ENCODE measurements at regions not wholly inside any gene's neighbourhood (a gene's known extent, or its start where the extent isn't known, plus 50 kb on each side); places are given as distances from the start of the nearest gene placed in this dataset.

DNA sequence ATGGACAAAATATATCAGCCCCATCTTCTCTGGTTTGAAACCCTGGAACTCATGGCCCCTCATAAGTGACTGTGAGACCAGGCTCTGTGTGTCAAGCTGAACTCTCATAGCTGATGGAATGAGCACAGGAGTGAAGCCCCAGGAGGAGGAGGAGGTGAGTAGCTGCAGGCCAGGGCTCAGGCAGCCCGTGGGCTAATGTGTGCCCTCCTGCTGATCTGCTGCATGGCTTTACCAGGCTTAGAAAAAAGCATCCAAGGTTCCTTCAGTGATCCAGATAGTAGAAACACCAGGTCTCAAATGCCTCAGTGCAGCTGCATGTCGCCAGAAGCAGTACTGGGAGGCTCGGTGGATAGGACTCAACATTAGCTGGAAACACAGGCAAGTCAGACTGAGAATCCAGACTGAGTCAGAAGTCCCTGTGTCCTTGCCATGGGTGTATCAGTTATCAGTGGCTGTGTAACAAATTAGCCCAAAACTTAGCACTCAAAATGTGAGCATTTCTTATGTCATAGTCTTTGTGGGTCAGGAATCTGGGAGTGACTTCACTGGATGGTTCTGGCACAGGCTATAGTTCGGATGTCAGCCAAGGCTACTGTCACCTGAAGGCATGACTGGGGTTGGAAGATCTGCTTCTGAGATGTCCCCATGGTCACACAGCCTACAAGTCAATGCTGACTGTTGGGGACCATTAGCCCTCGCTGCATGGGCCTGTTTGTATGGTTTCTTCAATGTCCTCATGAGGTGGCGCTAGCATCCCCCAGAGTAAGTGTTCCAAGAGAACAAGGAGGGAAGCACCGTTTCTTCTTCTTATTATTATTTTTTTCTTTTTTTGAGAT is 255.4 kb upstream of the IRF2BP2 start:
- H3K4me3 ChIP-seq (ENCODE audit: low read depth, low read length, poor library complexity, severe bottlenecking): no peak overlapping the region
- no peaks in the 10 kb centered on the region for H3K79me2 ChIP-seq (ENCODE audit: insufficient read depth, low read depth, low read length)
- no peaks in the 10 kb centered on the region for H3K36me3 ChIP-seq (ENCODE audit: insufficient read depth, low read length)
- no peaks in the 10 kb centered on the region for H4K20me1 ChIP-seq (ENCODE audit: insufficient read depth, low read length)
- no peak for DNase-seq (ENCODE audit: low spot score)
- H3K4me2 ChIP-seq (ENCODE audit: low read length): no peak overlapping the region
- H2AFZ ChIP-seq (ENCODE audit: low read length): no peak overlapping the region
- ChIA-PET POLR2A (no interaction called here), CTCF (ENCODE audit: unreplicated experiment) (no interaction called here)
- H3K9me3 ChIP-seq (ENCODE audit: low read length): no peaks in the 10 kb centered on the region
- BruUV-seq (replicated peaks): no TSS peak
- intact Hi-C loops (cut with micrococcal nuclease; ENCODE audit: unreplicated experiment): no loop called here
- H3K9me2 ChIP-seq (ENCODE audit: insufficient read depth, low read length): no peaks in the 10 kb centered on the region
- H3K4me1 ChIP-seq (ENCODE audit: insufficient read depth, low read length, poor library complexity, severe bottlenecking): peaks cover 8% of the 10 kb centered on the region
- TF ChIP-seq, protein P1, sequence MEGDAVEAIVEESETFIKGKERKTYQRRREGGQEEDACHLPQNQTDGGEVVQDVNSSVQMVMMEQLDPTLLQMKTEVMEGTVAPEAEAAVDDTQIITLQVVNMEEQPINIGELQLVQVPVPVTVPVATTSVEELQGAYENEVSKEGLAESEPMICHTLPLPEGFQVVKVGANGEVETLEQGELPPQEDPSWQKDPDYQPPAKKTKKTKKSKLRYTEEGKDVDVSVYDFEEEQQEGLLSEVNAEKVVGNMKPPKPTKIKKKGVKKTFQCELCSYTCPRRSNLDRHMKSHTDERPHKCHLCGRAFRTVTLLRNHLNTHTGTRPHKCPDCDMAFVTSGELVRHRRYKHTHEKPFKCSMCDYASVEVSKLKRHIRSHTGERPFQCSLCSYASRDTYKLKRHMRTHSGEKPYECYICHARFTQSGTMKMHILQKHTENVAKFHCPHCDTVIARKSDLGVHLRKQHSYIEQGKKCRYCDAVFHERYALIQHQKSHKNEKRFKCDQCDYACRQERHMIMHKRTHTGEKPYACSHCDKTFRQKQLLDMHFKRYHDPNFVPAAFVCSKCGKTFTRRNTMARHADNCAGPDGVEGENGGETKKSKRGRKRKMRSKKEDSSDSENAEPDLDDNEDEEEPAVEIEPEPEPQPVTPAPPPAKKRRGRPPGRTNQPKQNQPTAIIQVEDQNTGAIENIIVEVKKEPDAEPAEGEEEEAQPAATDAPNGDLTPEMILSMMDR (conservative IDR thresholded peaks at IDR 0.05; ENCODE audit: low read length): peak; percentile 49
- no peak for TF ChIP-seq EZH2phosphoT487 (IDR thresholded peaks at IDR 0.05; ENCODE audit: borderline replicate concordance, low read depth, low read length)
- H3K27ac ChIP-seq (ENCODE audit: low read depth, low read length, poor library complexity, severe bottlenecking): no peak overlapping the region

DNA sequence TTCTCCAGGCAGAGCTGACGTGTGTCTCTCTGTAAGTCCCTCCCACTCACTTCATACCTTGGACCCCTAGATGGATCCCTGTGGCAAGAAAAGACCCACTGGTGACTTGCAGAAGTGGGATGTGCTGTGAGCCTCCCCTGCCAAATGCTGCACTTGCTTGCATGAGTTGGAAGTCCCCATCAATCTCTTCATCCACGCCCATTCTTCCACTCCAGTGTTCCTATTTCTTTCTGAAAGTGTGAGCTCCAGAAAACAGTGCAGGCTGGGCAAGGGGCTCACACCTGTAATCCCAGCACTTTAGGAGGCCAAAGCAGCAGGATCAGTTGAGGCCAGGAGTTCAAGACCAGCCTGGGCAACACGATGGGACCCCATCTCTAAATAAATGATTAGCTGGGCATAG is 254.1 kb upstream of the IRF2BP2 start:
- Histone ChIP-seq H3K79me2 (ENCODE audit: insufficient read depth, low read depth, low read length) (no peaks in the 10 kb centered on the region), H3K36me3 (ENCODE audit: insufficient read depth, low read length) (no peaks in the 10 kb centered on the region), H3K9me3 (ENCODE audit: low read length) (no peaks in the 10 kb centered on the region), H3K27ac (ENCODE audit: low read depth, low read length, poor library complexity, severe bottlenecking) (no peak overlapping the region), H3K9me2 (ENCODE audit: insufficient read depth, low read length) (no peaks in the 10 kb centered on the region), H3K4me3 (ENCODE audit: low read depth, low read length, poor library complexity, severe bottlenecking) (no peak overlapping the region), H3K4me1 (ENCODE audit: insufficient read depth, low read length, poor library complexity, severe bottlenecking) (peaks cover 8% of the 10 kb centered on the region), H2AFZ (ENCODE audit: low read length) (no peak overlapping the region), H3K4me2 (ENCODE audit: low read length) (no peak overlapping the region), H4K20me1 (ENCODE audit: insufficient read depth, low read length) (no peaks in the 10 kb centered on the region)
- ChIA-PET POLR2A (interaction anchor here (0.9 to 1.1 kb wide), 2 partner anchors 10 to 18 kb away, joined by 3 read pairs; no protein-coding TSS in a partner anchor), CTCF (ENCODE audit: unreplicated experiment) (no interaction called here)
- TF ChIP-seq EZH2phosphoT487 (IDR thresholded peaks at IDR 0.05; ENCODE audit: borderline replicate concordance, low read depth, low read length): no peak
- TF ChIP-seq, protein P1 (conservative IDR thresholded peaks at IDR 0.05; ENCODE audit: low read length): no peak
- intact Hi-C loops (cut with micrococcal nuclease; ENCODE audit: unreplicated experiment): no loop called here
- no peak for DNase-seq (ENCODE audit: low spot score)
- no TSS peak for BruUV-seq (replicated peaks)

DNA sequence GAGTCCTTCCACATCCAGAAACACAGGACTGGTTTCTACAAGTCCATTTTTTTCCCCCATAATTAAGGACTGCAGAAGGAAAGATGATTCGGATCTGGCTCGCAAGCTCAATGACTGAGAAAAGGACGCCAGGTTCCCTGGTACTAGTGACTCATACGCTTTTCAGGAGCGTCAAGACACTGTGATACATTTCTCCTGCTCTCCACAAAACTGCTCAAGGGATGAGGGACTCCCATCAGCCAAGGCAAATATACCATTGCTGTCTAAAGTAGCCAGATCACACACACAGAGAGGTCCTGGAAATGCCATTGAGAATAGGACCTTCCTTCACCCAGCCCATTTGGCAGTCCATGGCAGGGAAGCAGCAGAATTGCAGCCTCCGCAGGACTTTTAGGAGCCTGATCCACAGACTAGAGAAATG is 253.6 kb upstream of the IRF2BP2 start:
- no peaks in the 10 kb centered on the region for H3K79me2 ChIP-seq (ENCODE audit: insufficient read depth, low read depth, low read length)
- BruUV-seq (replicated peaks): no TSS peak

More for the DNA sequence above, 253.6 kb upstream of the IRF2BP2 start:
- H3K27ac ChIP-seq (ENCODE audit: low read depth, low read length, poor library complexity, severe bottlenecking): no peak overlapping the region
- H3K4me3 ChIP-seq (ENCODE audit: low read depth, low read length, poor library complexity, severe bottlenecking): no peak overlapping the region
- no peak overlapping the region for H3K4me2 ChIP-seq (ENCODE audit: low read length)
- DNase-seq (ENCODE audit: low spot score): no peak
- H3K9me3 ChIP-seq (ENCODE audit: low read length): no peaks in the 10 kb centered on the region
- no peaks in the 10 kb centered on the region for H3K36me3 ChIP-seq (ENCODE audit: insufficient read depth, low read length)
- intact Hi-C loops (cut with micrococcal nuclease; ENCODE audit: unreplicated experiment): no loop called here
- H3K9me2 ChIP-seq (ENCODE audit: insufficient read depth, low read length): no peaks in the 10 kb centered on the region
- H3K4me1 ChIP-seq (ENCODE audit: insufficient read depth, low read length, poor library complexity, severe bottlenecking): peaks cover 8% of the 10 kb centered on the region
- H4K20me1 ChIP-seq (ENCODE audit: insufficient read depth, low read length): no peaks in the 10 kb centered on the region
- no peak overlapping the region for H2AFZ ChIP-seq (ENCODE audit: low read length)
- no peak for TF ChIP-seq EZH2phosphoT487 (IDR thresholded peaks at IDR 0.05; ENCODE audit: borderline replicate concordance, low read depth, low read length)
- TF ChIP-seq, protein P1 (conservative IDR thresholded peaks at IDR 0.05; ENCODE audit: low read length): no peak
- CTCF ChIA-PET (ENCODE audit: unreplicated experiment): no interaction called here
- POLR2A ChIA-PET: interaction anchor here (1.1 to 1.3 kb wide), 3 partner anchors 9 to 17 kb away, joined by 3 to 6 read pairs (median 4); no protein-coding TSS in a partner anchor

Measured in OCI-LY7 (cell line).